ENCODE measurements at regions not wholly inside any gene's neighbourhood (a gene's known extent, or its start where the extent isn't known, plus 50 kb on each side); places are given as distances from the start of the nearest gene placed in this dataset.
A peak's percentile ranks its signal among the peaks of the same experiment; 100 is the strongest.

DNA sequence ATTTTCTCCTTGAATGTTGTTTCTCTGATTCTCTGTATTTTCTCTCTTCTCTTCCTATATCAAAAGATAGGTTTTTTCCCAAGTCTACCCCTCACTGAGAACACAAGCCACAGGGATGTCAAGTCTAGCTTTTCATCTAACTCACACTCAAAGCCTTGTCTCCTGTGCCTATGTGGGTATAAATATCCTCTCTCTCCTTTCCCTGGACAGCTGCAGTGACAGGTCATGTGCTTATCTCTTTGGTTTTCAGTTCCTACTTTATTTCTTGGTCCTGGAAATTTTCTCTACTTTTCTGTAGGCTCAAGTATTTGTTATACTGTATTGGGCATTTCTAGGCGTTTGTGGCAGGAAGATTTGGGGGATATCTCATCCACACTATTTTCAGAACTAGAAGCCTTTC is 182.4 kb upstream of the MVB12B start:
- H3K27ac ChIP-seq = no peak overlapping the region
- TF ChIP-seq ZFX (IDR thresholded peaks at IDR 0.05) = no peak
- TF ChIP-seq, protein P1, sequence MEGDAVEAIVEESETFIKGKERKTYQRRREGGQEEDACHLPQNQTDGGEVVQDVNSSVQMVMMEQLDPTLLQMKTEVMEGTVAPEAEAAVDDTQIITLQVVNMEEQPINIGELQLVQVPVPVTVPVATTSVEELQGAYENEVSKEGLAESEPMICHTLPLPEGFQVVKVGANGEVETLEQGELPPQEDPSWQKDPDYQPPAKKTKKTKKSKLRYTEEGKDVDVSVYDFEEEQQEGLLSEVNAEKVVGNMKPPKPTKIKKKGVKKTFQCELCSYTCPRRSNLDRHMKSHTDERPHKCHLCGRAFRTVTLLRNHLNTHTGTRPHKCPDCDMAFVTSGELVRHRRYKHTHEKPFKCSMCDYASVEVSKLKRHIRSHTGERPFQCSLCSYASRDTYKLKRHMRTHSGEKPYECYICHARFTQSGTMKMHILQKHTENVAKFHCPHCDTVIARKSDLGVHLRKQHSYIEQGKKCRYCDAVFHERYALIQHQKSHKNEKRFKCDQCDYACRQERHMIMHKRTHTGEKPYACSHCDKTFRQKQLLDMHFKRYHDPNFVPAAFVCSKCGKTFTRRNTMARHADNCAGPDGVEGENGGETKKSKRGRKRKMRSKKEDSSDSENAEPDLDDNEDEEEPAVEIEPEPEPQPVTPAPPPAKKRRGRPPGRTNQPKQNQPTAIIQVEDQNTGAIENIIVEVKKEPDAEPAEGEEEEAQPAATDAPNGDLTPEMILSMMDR (conservative IDR thresholded peaks at IDR 0.05) = no peak

DNA sequence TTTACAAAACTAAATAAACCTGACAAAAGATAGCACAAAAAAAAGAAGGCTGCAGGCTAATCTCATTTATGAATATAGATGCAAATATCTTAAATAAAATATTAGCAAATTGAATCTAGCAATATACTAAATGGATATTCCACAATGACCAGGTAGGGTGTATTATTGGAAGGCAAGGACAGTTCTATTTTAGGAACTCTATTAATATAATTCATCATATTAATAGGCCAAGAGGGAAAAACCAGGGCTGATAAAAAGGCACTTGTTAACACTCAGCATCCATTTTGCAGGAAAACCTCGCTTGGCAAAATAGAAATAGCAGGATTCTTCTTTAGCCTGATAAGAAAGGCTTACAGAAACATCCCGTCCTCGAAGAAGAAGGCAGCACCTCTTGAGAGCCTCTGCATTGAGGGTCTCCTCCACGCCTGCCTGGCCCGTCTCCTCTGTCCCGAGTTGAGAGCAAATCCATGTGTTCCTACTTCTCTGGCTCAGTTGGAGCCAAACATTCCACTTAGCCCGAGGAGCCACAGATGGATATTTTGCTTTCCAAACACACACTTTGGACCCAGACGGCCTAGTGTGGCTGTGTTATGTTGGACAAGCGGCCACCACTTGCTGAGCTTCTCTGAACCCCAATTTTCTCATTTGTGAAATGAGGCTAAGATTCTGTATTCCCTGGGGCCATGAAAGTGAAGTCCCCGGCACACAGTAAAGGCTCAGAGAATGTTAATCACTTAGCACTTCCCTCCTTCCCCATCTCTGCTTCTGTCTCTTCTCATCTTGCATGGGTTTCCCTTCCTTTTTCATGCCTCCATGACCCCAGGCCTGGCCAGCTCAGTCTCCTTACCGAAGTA is 181.8 kb upstream of the MVB12B start:
- H3K27ac ChIP-seq = no peak overlapping the region
- TF ChIP-seq ZFX (IDR thresholded peaks at IDR 0.05) = no peak

DNA sequence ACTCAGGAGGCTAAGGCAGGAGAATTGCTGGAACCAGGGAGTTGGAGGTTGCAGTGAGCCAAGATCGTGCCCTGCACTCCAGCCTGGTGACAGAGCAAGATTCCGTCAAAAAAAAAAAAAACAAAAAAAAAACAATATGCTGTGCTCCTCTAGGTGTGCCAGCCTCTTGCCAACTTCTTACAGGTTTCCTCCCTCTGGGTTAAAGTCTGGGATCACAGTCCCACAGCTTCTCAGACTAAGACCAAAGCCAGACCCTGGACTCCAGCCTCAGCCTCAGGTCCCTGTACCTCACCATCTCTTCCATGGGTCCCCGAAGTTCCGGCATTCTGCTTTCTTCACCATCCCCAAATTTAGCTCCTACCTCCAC is 180.8 kb upstream of the MVB12B start:
- no peak overlapping the region for H3K27ac ChIP-seq
- TF ChIP-seq, protein P1 (conservative IDR thresholded peaks at IDR 0.05) = no peak
- no peak for TF ChIP-seq ZFX (IDR thresholded peaks at IDR 0.05)

DNA sequence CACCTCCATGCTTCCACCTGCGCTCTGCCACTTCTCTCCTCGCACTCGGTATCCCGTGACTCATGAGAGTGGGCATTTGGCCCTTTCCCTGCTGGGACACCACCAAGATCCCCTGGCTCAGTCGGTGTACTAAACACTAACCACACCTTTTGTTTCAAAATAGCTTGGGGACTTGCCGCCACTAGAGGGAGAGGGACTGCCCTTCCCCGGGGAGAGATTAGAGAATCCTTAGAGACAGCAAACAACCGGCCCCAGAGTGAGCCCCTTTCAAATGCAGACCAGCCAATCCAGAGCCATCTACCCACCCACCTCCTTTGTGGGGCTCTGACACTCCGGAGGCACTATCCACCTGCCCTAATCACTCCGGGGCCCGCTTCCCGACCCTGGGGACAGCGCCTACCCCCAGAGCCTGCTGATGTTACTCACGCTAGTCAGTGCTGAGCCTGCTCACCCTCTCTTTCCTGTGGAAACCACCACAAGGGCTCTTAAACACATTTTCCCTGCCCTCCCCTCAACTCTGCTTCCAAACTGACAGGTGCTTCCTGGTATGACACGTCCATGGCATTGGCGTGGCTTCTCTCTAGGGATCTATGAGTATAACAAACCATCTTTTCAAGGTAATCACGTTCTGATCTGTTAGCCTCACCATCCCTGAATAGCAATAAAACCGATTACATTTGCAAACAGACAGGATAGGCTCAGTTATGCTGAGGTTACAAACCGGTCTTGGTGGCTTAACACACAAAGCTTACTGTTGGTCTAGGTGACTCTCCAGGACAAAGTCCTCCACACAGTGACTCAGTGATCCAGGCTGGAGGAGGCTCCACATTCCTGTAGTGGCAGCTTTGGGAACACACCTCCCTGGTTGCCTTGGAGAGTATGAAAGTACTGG is 180.1 kb upstream of the MVB12B start:
- no peak overlapping the region for H3K27ac ChIP-seq
- TF ChIP-seq, protein P1 (conservative IDR thresholded peaks at IDR 0.05) = peak; percentile 74
- no peak for TF ChIP-seq ZFX (IDR thresholded peaks at IDR 0.05)

DNA sequence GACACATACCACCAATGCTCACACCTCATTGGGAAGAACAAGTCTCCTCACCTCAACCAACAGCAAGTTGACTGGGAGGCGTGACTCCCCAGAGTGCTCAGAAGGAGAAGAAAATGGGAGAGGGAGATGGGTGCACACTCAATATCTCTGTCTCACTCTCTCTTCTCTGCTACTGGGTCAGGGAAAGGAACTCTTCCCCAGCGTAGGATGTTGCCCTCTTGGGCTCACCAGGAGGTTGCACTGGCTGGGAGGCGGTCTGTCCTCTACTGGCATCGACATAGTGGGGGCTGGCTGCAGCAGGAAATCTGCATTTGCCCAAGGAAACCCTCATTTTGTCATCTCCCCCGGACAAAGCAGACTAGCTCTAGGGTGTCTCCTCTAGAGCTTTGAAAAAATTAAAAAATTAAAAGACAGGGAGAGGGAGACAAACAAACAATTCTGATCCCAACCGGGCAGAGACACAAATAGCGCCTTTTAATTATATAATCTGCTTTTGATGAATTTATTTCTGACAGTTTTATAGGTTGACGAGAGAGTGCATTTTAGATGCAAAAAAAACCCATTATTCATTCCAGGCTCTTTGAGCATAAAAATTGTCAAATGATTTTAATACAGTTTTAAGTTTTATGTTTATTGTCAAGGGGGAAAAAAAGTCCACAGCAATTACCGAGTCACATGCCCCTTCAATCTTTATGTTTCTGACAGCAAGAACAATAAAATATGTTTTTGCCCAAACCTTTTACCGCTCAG is 179.3 kb upstream of the MVB12B start:
- TF ChIP-seq, protein P1 (conservative IDR thresholded peaks at IDR 0.05) = no peak
- no peak for TF ChIP-seq ZFX (IDR thresholded peaks at IDR 0.05)
- H3K27ac ChIP-seq = no peak overlapping the region

DNA sequence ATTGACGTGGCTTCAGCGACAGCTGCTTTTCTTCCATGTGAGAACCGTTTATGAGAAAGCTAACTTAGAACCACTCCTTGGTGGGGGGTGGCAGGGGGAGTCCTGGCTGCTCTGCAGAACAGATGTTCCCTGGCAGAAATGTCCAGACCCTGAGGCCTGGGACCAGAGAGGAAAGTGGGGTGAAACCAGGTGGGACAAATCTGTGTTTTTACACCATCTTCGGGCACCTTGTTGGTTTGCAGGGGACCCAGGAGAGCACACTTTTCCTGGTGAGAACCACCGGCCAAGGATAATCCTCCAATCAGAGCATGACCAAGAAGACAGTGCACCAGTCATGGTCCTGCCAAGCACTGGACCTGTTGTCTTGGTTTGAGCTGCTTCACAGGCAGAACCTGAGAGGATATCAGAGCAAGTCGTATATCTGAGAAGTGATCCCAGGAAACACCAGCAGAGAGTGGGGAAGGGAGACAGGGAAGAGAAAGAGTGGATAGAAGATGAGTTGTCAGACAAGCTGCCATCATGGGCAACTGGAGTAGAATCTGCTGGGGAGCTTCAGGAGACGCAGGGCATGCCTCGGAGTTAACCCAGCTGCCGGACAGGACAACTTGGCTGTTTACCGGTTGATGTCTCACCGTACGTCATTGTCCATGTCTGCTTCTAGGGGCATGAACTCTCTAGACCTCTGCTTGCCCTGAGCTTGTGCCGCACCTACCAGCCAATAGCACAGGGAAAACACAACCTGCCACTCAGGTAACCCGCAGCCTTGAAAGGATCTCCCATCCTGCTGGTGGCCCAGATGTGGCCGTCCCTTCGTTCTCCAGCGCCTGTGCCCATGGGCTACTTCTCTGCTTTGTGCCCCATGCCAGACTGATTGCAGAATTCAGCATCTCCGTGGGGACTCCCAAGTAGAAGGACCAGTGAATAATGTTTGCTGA is 178.4 kb upstream of the MVB12B start:
- H3K27ac ChIP-seq = no peak overlapping the region
- TF ChIP-seq, protein P1 (conservative IDR thresholded peaks at IDR 0.05) = no peak
- TF ChIP-seq ZFX (IDR thresholded peaks at IDR 0.05) = no peak

DNA sequence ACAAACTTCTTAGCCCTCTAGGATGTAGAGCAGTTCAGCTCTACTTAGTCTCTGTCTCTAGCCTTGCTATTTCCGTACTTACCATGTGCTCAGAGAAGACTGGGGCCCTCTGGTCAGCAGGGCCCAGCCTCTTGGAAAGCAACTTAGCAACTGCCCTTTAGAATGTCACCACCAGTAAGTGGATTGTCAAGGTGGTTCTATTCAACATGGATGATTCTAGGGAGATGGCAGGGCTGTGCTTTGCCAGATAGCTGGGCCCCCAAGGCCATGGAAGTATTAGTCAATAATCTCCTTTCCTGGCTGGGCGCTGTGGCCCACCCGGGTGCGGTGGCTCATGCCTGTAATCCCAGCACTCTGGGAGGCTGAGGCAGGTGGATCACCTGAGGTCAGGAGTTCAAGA is 177.6 kb upstream of the MVB12B start:
- no peak overlapping the region for H3K27ac ChIP-seq
- TF ChIP-seq ZFX (IDR thresholded peaks at IDR 0.05) = no peak
- TF ChIP-seq, protein P1 (conservative IDR thresholded peaks at IDR 0.05) = no peak

Data from C4-2B (cell line).